Activated T-cell treated with anti-CD3 and anti-CD28 coated beads, Interleukin-2, amount 50 U/mL, for 24 hours (primary cell): ENCODE measurements at regions not wholly inside any gene's neighbourhood (a gene's known extent, or its start where the extent isn't known, plus 50 kb on each side); places are given as distances from the start of the nearest gene placed in this dataset.

ENCODE experiments used
- DNase-seq: peaks from one replicate; pipeline ENCODE4 v3.0.0-alpha.2; 2020
- H3K27ac Mint-ChIP-seq: 2 replicates; pipeline ENCODE4 v1.8.0; 2020; ENCODE audit warnings: mild to moderate bottlenecking, mixed read lengths
- H3K27me3 Mint-ChIP-seq: 2 replicates; pipeline ENCODE4 v1.8.0; 2020; ENCODE audit warnings: mixed read lengths
- H3K36me3 Mint-ChIP-seq: 2 replicates; pipeline ENCODE4 v1.8.0; 2020; ENCODE audit warnings: low read depth, mixed read lengths
- H3K4me1 Mint-ChIP-seq: 2 replicates; pipeline ENCODE4 v1.8.0; 2020; ENCODE audit warnings: low read depth, mixed read lengths
- H3K4me3 Mint-ChIP-seq: 2 replicates; pipeline ENCODE4 v1.8.0; 2020; ENCODE audit warnings: mild to moderate bottlenecking, moderate library complexity, mixed read lengths
- H3K9me3 Mint-ChIP-seq: 2 replicates; pipeline ENCODE4 v1.8.0; 2020; ENCODE audit warnings: mixed read lengths

DNA sequence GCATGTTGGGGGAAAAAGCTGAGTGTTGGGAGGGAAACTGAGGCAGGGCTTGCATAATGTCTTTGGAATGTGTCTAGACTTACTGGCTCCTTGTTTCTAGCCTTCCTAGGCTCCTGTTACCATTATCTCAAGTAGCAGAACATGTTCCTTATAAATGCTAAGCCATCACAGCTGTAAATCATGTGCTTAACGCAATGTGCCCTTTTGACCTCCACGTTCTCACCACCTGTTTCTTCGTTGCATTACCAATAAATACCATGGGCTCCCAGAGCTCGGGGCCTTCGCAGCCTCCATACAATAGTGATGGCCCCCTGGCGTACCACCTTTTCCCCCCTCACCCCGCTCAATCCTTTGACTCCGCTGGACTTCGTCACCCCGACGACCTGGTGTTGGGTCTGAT is 54.0 kb upstream of the CWC22 start:
- H3K4me1 Mint-ChIP-seq, result no peaks in the 10 kb centered on the region
- DNase-seq, result no peak
- H3K27ac Mint-ChIP-seq, result no peak overlapping the region
- no peaks in the 10 kb centered on the region for H3K27me3 Mint-ChIP-seq
- H3K36me3 Mint-ChIP-seq, result no peaks in the 10 kb centered on the region
- no peak overlapping the region for H3K4me3 Mint-ChIP-seq
- no peaks in the 10 kb centered on the region for H3K9me3 Mint-ChIP-seq

DNA sequence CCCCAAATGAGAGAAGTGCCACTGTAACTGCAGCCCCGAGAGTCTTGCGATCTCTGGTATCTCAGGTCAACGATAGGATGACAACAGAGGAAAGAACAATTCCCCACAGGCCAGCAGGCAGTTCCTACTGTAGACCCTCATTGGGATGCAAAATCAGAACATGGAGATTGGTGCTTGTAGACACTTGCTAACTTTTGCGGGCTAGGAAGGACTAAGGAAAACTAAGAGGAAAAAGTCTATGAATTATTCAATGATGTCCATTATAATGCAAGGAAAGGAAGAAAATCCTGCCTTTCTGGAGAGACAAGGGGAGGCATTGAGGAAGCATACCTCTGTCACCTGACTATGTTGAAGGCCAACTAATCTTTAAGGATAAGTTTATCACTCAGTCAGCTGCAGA is 51.9 kb upstream of the CWC22 start:
- Mint-ChIP-seq H3K27ac (no peak overlapping the region), H3K9me3 (no peaks in the 10 kb centered on the region), H3K4me3 (no peak overlapping the region), H3K4me1 (no peaks in the 10 kb centered on the region), H3K36me3 (no peaks in the 10 kb centered on the region), H3K27me3 (no peaks in the 10 kb centered on the region)
- no peak for DNase-seq

DNA sequence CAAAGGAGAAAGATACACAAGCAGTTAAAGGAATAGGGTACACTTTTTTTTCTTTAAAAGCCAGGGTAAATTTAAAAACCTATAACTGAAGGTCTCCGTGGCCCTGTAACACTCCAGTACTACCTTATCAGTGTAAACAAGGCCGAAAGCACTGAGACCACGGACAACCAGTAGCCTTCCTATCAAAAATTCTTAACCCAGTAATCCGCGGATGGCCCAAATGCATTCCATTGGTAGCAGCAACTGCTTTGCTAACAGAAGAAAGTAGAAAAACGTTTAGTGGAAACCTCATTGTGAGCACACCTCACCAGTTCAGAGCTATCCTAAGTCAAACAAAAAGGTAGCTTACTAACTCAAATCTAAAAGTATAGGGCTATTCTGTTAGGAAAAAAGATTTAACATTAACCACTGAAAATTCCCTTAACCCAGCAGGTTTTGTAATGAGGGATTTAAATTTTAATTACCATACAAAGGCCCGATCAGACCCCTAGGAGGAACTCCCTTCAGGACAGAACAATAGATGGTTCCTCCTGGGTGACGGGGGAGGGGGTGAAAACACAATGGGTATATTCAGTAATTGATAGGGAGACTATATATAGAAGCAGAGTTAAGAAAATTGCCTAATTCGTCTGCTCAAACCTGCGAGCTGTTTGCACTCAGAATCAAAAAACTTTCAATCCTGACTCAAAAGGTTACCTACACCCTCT is 50.8 kb upstream of the CWC22 start:
- H3K36me3 Mint-ChIP-seq, result no peaks in the 10 kb centered on the region
- no peak overlapping the region for H3K4me3 Mint-ChIP-seq
- no peak overlapping the region for H3K27ac Mint-ChIP-seq
- H3K4me1 Mint-ChIP-seq, result no peaks in the 10 kb centered on the region
- no peaks in the 10 kb centered on the region for H3K9me3 Mint-ChIP-seq
- DNase-seq, result no peak
- H3K27me3 Mint-ChIP-seq, result peaks cover 3% of the 10 kb centered on the region
